Activated CD4-positive, alpha-beta T cell treated with anti-CD3 and anti-CD28 coated beads for 48 hours (primary cell): ENCODE measurements at regions not wholly inside any gene's neighbourhood (a gene's known extent, or its start where the extent isn't known, plus 50 kb on each side); places are given as distances from the start of the nearest gene placed in this dataset.
"Not testable (repeated sequence)": the region's sequence is repeated elsewhere in the genome, so short reads cannot be mapped to it uniquely, and the experiment has no call there.

Experiments
- DNase-seq: peaks from one replicate; pipeline ENCODE4 v3.0.0-alpha.2; 2020

DNA sequence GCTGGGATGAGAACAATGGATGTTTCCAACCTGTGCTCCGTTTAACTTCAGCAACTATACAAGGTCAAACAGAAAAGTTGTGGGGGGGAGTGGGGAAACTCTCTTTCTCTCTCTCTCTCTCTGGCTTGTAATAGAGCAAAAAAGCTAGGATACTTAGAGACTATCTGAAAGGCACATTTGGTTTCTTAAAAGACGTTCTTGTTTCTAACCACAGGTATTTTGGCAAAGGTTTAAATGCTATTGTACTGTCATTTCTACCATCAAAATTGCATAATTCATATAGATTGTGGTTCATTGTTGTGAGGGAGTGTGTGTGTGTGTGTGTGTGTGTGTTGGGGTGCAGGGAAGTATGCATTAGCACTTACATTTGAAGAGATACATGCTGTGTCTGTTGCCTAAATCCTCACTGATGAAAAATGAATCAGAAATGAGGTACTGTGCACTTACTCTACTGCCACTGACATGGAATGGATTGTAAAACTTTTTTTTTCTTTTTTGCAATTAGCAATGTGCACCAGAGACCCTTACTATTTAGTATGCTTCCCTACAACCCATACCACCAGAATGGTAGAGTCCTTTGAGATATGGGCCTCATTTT is 841.0 kb upstream of the PIK3C3 start:
- no peak for DNase-seq

DNA sequence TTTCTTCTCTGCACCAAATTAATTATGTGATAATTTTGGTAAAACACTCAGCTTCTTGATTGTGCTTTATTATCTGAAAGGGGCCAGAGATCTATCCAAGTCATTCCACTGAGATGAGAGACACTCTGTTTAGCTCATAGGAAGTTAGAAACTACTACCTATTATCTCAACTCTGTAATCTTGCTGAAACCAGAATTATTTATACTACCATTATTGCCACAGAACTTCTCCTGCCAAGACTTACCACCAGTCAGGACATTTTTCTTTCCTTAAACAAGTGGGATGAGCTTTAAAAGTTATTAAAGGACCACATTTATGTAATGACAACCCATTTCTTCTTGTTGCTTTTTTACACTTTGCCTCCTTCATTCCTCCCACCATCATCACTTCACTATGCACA is 855.6 kb upstream of the PIK3C3 start:
- no peak for DNase-seq

- no peak for DNase-seq
These were observed 858.5 kb upstream of the PIK3C3 start for GRCh38 chr18:41096504-41096903.

DNA sequence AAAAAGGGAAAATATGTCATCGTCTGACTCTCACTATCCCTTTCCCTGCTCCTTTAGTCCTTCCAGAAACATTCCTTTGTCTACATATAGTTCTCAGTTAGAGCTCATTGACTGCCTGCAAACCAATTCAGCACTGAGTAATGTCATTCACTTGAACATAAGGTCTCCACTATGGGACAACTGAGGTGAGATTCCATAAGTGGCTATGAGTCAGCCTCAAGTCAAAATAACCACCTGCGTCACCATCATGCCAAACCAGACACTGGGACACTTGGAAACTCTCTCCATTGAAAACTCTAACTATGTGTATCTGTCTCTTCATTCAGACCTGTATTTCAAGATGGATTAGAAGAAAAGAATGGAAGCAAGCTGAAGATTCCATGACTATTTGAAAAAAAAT is 878.0 kb upstream of the PIK3C3 start:
- DNase-seq = no peak

DNA sequence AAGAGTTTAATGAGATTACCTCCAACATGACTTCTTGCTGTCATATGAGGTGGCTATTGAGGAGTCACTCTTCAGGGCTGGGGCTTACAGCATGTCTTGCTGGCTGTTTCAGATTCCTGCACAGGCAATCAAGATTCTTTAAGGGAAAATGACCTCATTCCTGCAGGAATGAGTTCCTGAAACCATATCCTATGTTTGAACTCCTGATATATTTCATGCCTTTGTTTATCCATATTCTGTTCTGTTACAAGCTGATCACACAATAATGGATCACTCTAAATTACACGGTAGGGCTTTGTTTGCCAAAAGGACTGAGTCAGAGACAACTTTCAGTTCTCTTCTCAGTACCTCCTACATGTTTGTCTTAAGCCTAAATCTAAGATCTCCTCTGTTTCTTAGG is 879.8 kb upstream of the PIK3C3 start:
- DNase-seq = no peak

DNA sequence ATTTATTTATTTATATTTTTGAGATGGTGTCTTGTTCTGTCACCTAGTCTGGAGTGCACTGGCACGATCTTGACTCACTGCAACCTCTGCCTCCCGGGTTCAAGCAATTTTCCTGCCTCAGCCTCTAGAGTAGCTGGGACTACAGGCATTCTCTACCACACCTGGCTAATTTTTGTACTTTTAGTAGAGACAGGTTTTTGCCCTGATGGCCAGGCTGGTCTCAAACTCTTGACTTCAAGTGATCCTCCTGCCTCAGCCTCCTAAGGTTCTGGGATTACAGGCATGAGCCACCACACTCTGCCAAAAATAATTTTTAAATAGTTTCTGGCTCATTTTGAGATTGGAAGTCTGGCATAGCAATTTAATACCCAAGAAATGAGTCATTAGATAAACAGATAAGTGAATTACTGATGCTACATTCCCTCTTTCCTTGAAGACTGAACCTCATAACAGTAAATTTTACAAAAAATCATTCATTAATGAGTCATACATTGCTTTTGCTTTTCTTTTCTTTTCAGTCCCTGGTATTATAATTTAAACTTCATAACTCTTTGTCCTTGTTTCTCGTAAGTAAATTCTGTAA is 881.6 kb upstream of the PIK3C3 start:
- DNase-seq = no peak

DNA sequence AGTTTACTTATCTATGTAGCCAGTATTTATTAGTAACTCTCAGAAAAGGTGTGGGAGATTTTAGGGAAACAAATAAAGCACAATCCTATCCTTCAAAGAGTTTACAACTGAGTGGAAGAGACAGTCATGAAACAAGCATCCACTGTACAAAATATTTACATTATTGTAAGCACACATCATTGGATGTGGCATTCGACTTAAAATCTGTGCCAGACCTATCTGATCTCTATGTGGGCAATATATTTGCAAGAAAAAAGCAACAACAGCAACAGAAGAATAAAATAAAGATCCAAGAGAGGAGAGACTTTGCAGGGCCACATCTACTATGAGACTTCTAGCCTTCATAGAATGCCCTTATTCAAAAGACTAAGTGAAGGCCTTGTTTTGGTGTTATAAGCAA is 882.1 kb upstream of the PIK3C3 start:
- no peak for DNase-seq

GRCh38 chr18:41071826-41072225 is 883.2 kb upstream of the PIK3C3 start:
- no peak for DNase-seq

GRCh38 chr18:41069167-41069566 is 885.9 kb upstream of the PIK3C3 start:
- no peak for DNase-seq

DNA sequence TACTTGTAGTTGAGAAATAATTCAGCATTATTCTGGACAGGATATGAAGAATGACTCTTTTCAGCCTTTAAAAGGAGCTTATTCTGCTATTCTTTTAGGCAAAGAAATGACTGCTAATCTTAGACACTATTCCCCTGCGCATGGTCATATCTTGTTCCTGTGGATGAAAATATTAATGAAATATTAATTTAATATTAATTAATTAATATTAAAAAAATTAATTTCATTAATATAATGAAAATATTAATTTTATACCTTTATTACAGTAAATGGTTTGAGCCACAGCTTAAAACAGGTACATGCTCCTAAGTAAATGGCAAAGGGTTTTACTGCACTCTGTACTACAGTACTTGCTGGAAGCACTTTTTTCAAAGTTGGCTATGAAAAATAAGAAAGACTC is 890.1 kb upstream of the PIK3C3 start:
- DNase-seq = no peak

DNA sequence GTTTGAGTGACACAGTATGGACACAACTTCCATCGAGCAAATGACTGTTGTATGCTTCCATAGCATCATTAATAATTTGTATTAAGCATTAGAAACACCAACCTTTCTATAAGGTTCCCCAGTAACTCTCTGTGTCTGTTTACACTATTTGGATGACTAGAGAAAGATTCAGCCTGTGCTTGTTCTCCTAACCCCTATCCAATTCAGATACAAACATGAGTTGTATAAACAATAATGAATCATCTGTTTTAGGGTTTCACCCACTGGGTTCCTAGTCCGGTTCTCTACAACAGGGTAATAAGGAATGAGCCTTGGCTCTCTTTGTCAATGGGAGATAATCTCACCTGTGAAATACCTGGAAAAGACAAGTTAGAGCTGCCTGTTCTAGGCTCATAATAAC is 894.1 kb upstream of the PIK3C3 start:
- DNase-seq = no peak

DNA sequence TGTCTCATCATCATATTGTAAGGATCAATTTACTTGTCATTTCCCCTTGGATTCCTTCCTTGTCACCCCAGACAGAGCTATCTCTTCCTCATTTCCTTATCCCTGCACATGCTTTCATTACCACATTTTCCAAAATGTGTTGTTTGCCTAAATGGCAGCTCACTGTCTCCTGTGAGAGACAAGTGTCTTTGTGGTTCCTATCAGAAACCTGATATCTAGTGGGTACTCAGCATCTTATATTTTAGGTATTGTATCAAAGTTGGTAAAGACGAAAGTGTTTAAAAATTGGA is 896.0 kb upstream of the PIK3C3 start:
- no peak for DNase-seq

GRCh38 chr18:41058351-41059125 is 896.5 kb upstream of the PIK3C3 start:
- DNase-seq = no peak

- no peak for DNase-seq
These were observed 902.4 kb upstream of the PIK3C3 start for GRCh38 chr18:41052625-41053024.

GRCh38 chr18:41046250-41046649 is 908.8 kb upstream of the PIK3C3 start:
- DNase-seq = not testable (repeated sequence)

- no peak for DNase-seq
These were observed 911.2 kb upstream of the PIK3C3 start for GRCh38 chr18:41043876-41044275.

DNA sequence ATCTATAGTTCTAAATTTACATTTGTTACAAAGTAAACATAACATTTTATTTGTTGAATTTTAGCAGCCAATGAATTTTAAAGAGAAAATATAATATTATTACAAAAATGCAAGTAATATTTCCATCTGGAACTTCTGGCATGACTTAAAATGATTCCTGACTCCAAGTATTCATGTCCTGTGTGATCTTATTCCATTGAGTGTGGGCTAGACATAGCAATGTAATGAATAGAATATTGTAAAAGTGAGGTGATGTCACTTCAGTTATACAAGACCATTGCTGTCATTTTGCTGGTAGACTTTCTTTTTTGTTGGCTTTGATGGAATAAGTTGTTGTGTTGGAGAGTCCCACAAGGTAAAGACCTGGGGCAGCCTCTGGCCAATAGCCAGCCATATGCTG is 912.2 kb upstream of the PIK3C3 start:
- DNase-seq = no peak

DNA sequence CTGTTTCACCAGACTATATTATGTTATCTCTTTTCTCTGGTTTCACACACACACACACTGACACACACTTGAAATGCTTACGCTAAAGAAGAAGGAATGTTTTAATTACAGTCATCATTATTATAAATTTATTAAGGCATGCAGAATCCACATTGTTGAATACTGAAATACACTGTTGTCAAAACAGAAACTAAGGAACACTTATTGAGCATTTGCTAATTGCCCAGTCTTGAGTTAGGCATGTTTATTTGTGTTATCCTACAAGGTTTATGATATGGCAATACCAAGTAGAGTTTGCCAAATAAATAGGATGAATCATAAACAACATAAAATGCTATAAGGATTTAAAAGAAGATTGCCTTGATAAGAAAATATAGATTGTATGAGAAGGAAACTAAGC is 917.0 kb upstream of the PIK3C3 start:
- no peak for DNase-seq

DNA sequence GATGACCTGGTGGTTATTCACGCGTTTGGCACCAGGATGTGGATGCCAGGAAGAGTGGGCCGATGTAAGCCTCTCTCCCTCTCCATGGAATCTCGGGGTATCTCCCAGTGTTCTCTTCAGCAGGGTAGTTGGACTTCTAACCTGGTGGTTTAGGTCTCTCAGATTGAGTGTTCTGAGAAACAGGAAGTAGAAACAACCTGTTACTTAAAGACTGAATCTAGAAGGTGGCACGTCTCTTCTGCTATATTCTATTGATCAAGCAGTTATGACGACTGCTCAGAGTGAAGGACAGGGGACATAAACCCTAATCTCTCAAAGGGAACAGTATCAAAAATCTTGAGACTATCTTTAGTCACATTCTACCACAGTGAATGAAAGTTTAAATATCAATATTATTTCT is 918.7 kb upstream of the PIK3C3 start:
- no peak for DNase-seq

DNA sequence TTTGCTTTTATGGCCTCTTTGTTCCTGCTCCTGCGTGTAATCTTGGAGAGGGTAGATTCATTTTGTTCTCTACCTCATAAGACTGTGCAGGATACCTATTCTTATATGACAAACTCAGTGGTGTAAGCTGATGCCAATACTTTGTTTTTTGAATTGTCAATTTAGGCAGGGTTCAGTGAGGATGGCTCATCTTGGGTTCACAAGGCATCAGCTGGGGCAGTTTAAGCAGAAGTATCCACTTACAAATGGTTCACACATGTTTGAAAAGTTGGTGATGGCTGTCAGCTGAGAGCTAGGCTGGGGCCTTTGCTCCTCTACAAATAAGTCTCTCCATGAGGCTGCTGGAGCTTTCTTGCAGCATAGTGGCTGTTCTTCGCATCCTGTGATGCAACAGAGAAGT is 920.6 kb upstream of the PIK3C3 start:
- DNase-seq = no peak

- no peak for DNase-seq
These were observed 929.4 kb upstream of the PIK3C3 start for GRCh38 chr18:41025666-41026065.

GRCh38 chr18:41024792-41025191 is 930.2 kb upstream of the PIK3C3 start:
- DNase-seq = no peak

DNA sequence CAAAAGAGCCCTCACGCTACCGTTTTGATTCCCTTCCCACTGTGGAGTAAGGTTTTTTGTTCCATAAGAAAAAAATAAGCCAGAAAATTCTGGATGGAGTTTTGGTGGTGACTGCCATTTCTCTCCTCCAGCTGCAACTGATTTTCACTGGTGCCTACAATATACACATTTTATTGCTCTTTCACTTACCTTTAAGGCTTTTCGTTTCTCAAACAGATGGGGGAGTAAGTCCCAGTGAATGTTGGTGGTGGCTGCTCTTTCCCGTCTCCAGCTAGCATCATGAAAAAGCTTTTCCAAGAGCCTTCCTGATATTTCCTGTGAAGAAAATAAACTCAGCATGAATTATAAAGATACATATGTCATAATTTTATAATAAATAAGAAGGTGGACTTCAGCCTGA is 932.5 kb upstream of the PIK3C3 start:
- no peak for DNase-seq

DNA sequence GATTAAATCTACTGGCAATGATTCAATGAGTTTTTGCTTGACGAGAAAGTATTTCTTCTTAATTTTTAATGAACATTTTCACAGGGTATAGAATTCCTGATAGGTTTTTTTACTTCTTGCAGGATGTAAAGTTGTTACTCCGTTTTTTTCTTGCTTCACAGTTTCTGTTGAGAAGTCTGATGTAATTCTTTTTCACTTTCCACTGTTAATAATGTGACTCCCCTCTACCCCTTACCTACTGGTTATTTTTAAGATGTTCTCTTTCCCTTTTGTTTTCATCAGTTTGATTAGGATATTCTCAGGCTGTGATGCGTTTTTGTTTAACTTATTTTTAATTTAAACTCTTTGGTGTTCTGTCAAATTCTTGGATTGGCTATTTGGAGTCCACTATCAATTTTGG is 933.9 kb upstream of the PIK3C3 start:
- no peak for DNase-seq

GRCh38 chr18:41012194-41012593 is 942.8 kb upstream of the PIK3C3 start:
- DNase-seq = no peak
